Occipital lobe (tissue), 1 donor: ENCODE measurements at regions not wholly inside any gene's neighbourhood (a gene's known extent, or its start where the extent isn't known, plus 50 kb on each side); places are given as distances from the start of the nearest gene placed in this dataset.
"Not testable (repeated sequence)": the region's sequence is repeated elsewhere in the genome, so short reads cannot be mapped to it uniquely, and the experiment has no call there.

Source experiments
- DNase-seq: peaks from one replicate; lab custom pipeline; 2025; lab: John Stamatoyannopoulos, UW

- DNase-seq: no peak
These were observed 232.4 kb upstream of the RBMS1 start for GRCh38 chr2:160726046-160726445.

DNA sequence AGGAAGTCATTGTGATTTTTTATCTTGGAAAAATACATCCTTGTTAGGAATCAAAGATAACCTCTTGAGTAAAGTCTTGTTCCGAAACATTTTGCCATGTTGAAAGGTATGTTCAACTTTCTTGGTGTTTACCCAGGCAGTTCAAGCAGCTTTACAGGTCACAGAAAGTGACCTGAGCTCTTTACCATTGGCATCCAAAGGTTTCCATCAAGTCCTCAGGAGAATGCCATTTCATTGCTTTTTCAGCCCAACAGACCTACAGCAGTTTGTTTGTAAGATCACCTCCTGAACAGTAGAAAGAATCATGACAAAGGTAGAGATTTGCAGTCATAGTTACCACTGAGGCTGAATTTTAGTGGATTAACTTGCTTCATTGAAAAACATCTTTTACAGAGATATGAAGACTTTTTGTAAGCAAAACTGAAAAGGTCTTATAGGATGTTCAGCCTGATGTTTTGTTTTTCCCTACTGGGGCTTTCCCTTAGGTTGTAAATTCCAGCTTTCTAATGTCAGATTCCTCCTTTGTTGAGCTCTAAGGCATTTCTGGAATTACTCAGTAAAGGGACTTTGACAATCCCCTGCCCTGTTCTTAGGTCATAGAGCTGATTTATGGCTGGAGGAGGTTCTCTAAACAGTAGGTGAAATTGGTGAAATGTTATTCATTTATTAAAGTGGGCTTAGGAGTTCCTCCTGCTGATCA is 236.8 kb upstream of the RBMS1 start:
- DNase-seq: no peak

DNA sequence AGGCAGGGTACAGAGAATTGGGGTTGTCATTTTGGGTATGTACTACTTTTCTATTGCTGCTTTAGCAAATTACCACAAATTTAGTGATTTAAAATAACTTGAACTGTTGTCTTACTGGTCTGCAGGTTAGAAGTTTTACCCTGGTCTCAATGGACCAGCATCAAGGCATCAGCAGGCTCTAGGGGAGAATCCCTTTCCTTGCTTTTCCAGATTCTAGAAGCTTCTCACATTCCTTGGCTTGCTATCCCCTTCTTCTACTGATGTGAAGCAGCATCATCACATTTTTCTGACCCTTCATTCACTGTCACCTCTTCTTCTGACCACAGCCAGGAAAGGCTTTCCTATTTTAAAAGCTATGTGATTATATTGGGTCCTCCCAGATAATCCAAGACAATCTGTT is 237.8 kb upstream of the RBMS1 start:
- no peak for DNase-seq

GRCh38 chr2:160731856-160732255 is 238.2 kb upstream of the RBMS1 start:
- DNase-seq: no peak

DNA sequence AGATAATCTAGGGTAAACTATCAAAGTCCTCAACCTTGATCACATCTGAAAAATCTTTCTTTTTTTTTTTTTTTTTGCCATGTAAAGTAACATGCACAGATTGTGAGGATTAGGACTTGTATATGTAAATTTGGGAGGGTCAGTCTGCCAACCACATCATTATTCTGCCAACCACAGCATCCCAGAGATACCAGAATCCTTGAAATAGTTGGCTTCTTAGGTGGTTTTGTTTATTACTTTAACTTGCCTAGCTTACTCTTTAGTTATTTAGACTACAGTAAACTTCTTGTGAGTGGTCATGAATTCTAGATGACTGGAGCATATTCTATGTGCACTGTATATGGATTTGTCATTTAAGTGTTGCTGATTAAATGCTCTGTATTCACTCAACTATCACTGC is 242.1 kb upstream of the RBMS1 start:
- DNase-seq: no peak

DNA sequence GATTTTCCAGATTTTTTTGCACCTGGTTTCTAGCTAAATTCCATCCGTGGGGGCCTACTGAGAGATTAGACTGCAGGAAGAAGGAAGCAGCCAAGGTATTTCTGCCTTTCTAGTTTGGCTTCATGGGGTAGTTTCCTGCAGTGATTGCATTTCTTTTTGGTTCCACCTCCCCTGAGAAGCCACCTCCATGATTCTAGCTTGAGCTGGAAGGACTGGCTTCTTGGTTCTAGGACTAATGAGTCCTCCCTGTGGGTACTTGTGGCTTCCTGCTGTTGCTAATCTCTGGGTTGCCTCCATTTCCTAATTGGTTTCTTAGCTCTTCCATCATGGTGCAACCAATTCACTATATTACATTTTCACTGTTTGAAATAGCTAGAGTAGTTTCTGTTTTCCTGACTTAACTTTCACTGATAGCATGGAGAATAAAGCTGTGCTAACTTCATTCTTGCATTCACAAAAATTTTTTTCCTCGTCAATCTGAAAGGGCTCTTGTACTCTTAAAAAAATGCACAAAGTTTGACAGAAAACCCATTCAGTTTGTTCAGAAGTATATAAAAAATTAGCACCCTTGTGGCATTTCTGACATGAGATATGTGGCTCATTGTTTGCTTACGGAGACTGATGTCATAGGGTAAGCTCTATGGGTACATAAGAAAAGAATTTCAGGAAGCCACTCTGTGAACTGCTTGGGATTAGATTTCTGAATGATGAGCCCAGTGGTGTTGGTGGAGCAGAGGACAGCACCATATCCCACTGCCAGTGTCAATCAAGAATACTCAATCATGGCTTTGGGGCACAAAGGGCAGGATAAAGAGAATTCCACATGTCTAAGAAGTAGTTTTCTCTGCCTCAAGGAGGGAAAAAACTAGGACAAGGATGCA is 242.8 kb upstream of the RBMS1 start:
- no peak for DNase-seq

GRCh38 chr2:160737247-160737646 is 243.6 kb upstream of the RBMS1 start:
- no peak for DNase-seq

DNA sequence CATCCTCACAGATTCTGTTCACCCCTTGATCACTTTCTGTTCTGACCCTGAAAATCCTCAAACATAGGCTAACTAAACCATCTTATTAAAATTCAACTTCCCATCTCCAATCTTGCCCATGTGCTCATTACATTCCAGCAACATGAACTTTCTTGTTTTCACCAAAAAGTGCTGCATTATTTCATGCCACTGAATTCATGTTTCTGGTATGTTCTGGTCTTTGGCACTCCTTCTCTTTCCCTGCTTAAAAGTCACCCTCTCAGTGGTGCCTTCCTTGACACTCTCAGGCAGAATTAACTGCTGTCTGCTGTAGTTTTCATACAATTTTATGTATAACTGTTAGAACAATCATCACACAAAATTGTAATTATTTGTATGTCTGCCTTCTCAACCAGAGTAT is 247.7 kb upstream of the RBMS1 start:
- no peak for DNase-seq

GRCh38 chr2:160741815-160742214 is 248.2 kb upstream of the RBMS1 start:
- no peak for DNase-seq

DNA sequence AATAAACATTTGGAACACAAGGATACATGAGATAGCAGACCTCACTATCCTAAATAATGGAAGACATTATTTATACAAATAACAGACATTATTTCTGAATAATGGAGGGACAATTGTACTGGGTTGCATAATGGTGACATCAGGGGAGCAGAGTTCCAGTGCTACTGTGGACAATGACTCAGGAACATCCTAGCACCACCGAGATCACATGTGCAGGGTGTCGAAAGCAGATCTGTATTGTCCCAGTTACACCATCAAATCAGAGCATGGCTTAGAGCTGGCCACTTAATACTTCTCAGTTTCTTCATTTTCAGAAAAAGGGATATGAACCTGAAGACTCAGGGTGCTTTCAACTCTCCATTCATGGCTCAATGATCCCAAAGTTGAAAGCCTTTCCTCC is 249.1 kb upstream of the RBMS1 start:
- DNase-seq: no peak

DNA sequence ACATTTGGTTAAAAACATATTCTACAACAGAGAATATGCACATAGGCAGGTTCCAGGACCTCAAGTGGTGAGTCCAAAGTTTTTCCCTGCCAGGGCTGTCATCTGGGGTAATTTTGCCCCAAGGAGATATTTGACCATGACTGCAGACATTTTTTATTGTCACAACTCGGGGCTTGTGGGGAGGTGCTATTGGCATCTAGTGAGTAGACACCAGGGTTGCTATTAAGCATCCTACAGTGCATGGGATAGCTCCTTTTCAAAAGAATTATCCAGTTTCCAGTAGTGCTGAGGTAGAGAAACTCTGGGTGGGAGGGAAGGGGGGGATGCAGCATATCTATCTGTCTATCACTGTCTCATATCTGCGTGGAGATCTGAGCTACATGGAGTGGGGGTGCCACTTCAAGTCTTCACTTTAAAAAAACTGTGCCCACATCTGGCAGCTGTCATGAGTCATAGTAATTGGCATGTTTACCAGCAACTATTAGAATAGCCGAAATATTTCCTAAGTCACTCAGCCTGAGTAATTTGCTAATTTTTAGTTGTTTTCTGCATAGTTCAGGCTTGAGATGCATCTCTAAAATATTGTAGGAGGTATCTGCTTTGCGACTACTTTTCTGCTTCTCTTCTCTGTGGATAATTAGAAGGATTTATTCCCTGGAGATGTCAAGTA is 254.0 kb upstream of the RBMS1 start:
- DNase-seq: no peak

DNA sequence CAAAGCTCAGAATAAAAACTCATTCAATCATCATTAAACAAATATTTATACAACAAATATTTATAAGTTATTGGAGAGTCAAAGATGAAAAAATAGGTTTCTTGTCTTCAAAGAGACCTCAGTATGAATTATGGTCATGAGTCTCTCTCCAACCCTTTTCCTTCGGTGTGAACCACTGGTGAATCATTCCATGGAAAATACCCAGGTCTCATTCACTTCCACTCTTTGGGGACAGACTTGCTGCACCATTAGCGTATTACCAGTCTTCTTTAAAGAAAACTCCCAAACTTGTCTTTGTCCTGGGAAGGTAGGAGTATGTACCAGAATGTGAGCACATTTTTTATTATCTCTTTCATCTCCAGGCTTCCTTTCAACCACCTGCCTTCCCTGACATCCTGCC is 257.4 kb upstream of the RBMS1 start:
- DNase-seq: no peak

GRCh38 chr2:160752475-160753330 is 259.1 kb upstream of the RBMS1 start:
- no peak for DNase-seq

DNA sequence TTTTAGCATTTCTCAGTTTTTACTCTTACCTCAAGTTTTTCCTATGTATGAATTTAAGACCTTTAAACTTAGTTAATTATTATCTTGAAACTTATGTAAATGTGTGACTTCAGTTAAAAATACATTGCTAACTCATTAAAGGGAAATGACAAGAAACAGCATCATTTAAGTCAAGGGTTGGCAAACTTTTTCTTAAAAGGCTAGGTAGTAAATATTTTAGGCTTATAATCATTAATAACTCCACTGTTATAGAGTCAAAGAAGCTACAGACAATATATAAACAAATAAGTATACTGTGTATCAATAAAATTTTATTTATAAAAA is 259.7 kb upstream of the RBMS1 start:
- DNase-seq: no peak

GRCh38 chr2:160753960-160754359 is 260.4 kb upstream of the RBMS1 start:
- DNase-seq: no peak

- DNase-seq: no peak
These were observed 262.9 kb upstream of the RBMS1 start for GRCh38 chr2:160756481-160756880.

GRCh38 chr2:160762493-160763128 is 269.0 kb upstream of the RBMS1 start:
- not testable (repeated sequence) for DNase-seq

- DNase-seq: no peak
These were observed 289.9 kb upstream of the RBMS1 start for GRCh38 chr2:160783474-160783873.

DNA sequence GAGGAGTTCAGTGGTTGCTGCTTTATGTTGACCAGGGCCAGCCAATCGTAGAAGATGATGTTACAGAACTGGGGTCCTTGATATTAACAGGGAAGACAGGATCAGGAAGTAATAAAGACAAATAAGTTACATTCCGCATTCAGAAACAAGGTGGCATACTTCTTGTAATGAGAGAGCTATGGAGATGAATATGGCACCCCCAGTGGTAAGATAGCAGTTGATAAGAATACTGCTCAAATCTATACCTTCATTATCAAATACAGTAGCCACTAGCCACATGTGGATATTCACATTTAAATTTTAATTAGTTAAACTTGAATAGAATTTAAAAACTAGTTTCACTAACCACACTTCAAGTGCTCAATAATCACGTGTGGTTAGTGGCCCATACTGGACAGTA is 290.4 kb upstream of the RBMS1 start:
- no peak for DNase-seq

DNA sequence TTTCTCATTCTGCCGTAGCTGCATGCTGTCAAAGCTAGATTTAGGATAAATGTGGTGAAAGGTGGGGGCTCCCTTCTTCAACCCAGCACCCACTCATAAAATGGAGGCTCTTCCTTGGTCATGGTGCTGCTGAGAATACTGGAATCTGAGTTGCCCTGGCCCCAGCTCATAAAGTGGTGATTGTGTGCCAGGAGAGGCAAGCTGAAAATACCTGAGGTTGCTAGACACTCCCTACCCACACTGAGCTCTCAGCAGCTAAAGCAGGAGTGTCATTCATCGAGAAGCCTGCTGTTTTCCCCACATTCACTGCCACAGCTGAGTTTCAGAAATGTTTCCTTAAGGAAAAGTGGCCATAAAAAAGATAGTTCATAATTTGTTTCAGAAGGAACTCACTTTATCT is 297.1 kb upstream of the RBMS1 start:
- DNase-seq: no peak

DNA sequence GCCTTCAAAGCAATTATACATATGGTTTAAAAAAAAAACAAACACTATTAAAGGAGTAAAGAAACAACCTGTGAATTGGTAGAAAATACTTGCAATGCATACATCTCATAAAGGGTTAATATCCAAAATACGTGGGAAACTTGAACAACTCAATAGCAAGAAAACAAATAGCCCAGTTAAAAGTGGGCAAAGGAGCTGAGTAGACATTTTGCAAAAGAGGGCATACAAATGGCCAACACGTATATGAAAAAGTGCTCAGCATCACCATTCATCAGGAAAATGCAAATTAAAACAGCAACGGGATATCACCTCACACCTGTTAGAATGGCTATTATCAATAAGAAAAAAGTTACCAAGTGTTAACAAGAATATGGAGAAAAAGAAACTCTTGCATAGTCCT is 298.3 kb upstream of the RBMS1 start:
- no peak for DNase-seq
